Glomerular visceral epithelial cell (primary cell): ENCODE measurements at regions not wholly inside any gene's neighbourhood (a gene's known extent, or its start where the extent isn't known, plus 50 kb on each side); places are given as distances from the start of the nearest gene placed in this dataset.

Experiments
- DNase-seq: peaks from one replicate; pipeline ENCODE4 v3.0.0-alpha.2; 2016; ENCODE audit errors: extremely low spot score

DNA sequence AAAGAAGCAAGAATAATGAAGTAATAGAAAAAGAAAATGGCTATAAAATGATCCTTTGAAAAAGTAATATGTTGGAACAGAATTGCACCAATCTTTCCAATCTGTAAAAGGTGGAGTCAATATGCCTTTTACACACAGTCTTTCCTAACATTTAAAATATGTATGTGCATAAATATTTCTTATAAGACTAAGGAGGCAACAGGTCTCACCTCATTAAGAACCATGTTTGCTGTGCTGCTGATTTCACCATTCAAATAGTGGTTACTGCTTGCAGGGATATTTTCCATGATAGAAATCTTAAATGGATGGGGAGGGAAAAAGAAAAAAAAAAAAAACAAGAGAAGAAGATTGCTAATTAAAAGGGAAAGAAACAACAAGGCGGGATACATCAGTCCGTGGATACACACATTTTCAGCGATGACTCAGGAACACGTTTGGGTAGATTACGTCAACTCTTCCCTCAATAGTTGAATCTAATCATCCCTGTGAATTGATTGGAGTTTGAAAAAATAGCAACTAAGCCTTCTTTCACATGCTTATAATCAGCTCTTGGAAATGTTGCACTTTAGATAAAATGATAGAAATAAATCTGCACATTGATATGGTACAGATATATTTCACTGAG lies 2133.9 kb upstream of the CELF4 start:
- DNase-seq = no peak

DNA sequence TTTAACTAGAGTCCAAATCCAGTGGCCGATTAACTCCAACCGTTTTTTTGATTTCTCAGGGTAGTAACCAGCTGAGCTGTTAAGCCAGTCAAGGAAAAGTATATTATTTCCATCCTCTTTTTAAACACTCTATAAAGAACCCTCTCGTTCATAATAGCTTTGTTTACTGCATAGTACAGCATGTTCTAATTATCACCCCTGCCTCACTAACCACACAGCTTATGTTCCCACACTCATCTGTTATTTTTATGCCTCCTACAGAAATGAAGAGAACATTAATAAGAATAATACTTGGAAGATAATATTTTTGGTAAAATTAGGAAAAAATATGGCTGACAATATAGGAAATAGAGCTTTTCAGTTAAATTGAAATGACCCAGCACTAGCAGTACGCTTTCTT lies 2132.8 kb upstream of the CELF4 start:
- DNase-seq = no peak

DNA sequence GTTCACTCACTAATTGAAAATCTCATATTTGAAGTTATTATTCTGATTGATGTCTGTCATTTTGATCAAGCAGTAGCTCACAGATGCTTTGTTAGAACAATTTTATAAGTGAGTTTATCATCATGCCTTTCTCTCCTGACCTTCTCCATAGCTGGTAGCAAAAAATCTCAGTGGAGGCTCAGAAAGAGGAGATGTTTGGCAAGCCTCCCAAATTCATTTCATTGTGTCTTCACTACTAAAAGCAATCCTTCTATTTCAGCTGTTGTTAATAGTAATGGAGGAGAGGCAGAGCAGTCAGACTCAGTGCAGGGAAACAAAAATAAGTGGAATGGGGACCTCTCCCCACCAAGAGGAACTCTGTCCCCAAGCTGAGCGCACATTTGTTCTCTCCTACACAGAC lies 2127.8 kb upstream of the CELF4 start:
- no peak for DNase-seq

DNA sequence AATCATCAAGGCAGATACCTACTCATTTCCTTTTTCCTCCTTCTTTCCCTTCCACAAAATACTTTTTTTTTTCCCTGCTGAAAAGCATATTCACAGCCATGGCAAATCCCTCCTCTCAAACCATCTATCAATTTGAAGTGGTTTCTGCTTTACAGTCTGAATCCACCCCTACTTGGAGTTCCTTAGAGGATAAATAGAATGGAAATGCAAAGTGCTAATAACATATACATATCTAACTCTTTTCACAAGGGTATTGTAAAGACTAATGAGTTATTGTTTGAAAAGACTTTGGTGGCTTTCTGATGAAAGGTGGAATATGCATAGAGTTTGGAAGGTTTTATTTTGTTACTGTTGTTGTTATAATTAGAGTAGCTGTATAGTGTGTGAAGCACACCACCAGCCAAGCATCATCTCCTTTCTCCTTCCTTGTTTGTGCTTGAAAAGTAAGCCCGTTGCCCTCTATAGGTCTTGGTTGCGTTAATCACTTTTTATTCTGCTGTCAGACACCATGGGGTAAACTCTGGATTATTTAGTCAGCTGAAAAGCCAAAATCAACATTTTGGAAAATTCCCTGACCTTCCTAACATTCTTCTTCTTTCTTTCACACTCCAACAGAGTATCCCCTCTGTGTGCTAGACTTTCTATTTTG lies 2126.9 kb upstream of the CELF4 start:
- DNase-seq = no peak

DNA sequence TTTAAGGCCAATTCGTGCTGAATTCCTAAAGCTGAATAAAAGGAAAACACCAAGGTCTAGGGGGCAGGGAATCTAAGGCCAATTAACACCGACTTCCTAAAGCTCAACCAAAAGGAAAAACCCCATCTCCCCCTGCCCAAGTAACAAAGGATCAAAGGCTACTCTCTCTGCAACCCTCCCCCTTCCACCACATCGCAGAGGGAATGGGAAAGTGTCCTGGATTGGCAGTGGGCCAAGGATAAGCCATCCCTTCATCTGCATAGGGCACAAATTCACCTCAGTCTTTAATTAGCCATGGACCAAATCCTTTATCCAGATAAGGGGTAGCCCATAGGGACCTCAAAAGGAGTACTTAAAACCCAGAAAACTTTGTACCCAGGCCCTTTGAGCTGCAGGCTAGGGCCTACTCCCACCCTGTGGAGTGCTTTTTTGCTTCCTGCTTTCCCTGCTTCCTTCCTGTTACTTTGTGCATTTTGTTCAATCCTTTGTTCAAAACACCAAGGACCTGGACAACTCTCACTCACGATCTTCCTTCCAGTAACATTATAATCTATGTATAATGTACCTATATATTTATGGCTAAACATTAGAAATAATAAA lies 2119.8 kb upstream of the CELF4 start:
- DNase-seq = no peak

DNA sequence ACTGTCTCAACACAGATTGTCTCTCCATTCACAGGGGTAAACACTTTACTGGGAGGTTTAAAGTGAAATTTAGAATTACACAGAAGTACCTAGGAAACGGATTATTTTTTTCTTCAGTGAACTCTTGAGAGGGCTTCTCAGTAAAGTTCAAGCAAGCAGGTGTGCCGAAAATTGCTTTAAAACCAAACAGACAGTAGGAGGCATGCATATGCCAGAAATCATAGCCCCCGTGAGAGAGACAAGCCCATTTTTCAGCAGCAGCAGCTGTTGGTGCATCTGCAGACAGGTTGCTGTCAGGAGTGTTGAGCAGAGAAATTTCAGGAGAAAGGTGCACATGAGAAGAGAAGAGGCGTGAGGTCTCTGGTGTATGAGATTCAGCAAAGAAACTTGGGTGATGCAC lies 2115.5 kb upstream of the CELF4 start:
- no peak for DNase-seq

DNA sequence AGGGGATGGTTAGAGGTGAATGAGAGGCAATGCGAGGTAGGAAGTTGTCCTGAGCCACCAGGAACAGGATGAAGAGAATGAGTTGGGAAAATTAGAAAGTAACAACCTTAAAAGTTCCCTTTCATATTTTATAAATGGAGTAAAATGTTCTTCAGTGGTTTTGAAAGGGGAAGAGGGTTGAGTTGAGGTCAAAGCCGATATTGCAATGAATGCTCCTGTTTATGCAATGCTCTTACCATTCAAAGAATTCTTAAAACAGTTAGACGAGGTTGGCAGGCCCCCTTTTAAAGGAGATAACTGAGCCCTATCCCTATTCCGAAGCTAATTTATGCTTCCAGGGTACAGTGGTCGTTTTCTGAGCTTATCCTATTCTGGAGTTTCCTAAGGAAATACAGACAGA lies 2110.3 kb upstream of the CELF4 start:
- no peak for DNase-seq

DNA sequence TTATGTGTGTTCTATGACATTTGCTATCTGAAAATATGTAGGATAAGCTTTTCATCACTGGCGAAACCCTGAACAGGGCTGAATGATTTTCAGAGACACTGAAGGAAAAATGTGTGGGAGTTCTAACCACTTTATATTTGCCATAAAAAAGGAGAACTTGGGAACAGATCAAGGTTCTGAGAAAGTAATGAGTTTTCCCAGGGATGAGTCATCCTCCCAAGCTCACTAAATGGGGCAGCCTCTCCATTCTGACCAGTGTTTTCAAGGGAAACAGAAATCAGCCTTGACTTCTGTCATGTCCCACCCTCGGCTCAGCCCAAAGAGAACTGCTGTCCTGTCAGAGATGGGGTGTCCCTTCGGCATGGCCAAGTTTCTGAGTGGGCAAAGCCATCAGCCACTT lies 2109.8 kb upstream of the CELF4 start:
- peak; percentile 12 for DNase-seq

DNA sequence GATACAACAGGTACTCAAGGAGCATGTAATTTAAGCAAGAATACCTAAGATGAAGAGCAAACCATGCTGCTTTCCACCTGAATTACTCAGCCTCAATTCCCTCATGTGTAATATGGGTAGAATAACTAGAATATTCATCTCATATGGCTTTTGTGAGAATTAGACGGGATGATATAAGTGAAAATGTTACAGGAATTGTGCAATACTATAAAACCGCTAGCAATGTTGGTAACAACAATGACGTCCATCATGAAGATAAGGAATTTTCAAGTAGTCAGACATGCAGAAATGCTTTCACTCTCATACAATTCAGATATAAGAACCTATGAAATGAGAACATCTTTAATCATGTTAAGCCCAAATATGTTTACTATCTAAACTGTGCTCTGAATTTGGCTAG lies 2106.6 kb upstream of the CELF4 start:
- DNase-seq = no peak

DNA sequence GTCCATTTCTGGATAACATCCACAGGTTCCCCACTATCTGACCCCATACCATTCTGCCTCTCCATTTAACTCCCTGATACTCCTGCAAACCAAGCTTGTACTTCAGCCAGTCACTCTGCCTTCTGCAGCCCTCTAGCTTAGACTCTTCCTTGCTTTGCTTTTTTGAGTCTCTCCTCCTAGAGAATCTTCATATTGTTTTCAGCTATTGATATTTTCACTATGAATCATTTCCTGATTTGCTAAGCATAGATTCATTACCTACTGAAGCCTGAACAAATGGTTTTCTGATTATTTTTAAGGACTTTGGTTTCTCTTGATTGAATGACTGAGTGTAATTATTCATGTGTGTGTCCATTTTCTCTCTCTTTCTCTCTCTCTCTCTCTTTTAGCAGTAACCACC lies 2102.3 kb upstream of the CELF4 start:
- DNase-seq = no peak

DNA sequence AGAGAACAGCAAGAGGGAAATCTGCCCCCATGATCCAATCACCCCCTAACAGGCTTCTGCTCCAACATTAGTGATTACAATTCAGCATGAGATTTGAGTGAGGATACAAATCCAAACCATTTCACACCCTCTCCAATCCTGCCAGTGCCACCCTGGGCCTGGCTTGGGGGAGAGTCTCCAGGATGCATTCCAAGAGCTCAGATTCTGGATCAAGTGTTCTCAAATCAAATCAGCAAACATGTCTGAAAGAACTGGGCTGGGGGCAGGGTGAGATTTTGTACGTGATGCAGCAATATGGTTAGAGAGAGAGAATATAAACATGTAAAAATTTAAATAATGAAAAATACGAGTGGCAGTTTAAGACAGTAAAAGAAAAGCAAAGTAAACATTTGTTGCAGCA lies 2100.9 kb upstream of the CELF4 start:
- DNase-seq = no peak

DNA sequence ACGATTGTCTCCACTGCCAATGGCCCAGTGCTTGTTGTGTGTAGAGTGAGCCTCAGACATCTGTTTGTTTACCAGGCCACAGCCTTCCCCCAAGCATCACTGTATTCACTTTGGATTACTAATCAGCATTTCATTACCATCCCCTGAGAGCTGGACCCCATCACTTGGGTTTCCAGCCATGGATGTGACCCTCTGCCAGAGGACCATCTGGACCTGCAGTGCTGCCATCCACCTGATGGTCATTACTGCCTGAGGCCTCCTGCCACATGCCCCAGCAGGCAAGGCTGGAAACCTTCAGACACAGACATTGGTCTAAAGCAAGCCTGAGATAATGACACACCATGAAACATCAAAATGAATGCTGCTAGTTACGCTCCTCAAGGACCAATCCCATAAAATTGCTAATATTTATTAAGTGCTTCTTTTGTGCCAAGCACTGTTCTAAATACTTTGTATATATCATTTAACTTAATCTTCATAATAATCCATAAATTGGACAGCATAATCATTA lies 2096.3 kb upstream of the CELF4 start:
- DNase-seq = no peak

DNA sequence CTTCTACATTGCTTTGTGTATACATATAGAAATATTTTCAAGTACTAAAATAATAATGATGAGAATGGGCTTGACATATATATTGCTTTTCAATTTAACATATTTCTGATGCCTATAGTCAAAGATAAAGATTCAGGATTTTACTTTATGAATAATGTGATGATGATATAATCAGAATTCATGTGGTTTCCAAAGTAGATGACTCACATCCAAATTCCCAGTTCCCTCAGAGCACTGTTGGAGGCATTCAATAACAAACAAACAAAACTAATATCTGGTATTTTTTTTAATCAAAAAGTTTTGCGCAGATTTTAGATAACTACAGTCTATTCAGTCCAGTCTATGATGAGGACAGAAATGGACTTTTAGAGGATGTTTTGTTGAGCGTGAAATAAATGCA lies 2094.5 kb upstream of the CELF4 start:
- no peak for DNase-seq

DNA sequence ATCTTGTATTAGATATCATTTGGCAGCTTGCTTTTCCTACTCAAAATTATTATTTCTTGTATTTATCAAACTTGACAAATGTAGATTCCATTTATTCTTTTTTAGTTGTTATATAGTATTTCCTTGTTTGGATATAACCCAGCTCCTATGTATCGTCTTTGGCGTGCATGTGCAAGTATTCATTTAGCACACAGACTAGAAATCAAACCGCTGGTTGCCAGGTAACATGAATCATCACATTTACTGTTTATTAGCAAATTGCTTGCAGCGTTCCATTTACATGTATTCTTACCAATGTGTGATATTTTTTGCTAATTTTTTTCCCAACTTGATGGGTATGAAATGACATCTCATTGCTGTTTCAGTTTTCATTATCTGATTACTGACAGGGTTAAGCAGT lies 2089.7 kb upstream of the CELF4 start:
- DNase-seq = no peak

DNA sequence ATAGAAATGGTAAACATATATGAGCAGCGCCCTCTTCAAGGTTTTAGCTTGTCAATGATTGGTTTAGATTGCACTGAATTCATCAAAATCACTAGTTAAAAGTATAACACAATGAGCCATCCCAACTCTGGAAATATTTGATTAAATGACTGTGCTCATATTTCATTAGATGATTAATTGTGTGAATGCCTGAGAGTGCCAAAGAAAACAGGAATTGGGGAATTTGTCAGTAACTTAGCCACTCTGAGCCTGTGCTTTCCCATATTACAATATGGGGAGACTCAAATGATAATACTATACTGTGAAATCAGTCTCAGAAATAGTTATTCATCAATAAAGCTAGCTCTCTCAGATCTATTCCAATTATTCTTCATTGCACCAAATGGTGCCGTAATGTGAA lies 2087.6 kb upstream of the CELF4 start:
- no peak for DNase-seq

DNA sequence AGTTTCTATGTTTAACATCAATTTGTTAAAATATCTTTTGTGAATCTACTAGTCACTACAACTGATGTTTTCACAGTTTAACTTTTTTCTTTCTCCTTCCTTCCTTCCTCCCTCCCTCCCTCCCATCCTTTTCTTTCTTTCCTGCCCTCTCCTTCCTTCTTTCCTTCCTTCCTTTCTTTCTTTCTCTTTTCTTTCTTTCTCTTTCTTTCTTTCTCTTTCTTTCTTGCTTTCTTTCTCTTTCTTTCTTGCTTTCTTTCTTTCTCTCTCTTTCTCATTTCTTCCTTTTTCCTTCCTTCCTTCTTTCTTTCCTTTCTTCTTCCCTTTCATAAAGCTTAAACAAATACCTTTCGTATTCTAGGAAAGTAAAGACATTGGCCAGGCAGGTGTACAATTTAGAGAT lies 2083.0 kb upstream of the CELF4 start:
- DNase-seq = no peak

DNA sequence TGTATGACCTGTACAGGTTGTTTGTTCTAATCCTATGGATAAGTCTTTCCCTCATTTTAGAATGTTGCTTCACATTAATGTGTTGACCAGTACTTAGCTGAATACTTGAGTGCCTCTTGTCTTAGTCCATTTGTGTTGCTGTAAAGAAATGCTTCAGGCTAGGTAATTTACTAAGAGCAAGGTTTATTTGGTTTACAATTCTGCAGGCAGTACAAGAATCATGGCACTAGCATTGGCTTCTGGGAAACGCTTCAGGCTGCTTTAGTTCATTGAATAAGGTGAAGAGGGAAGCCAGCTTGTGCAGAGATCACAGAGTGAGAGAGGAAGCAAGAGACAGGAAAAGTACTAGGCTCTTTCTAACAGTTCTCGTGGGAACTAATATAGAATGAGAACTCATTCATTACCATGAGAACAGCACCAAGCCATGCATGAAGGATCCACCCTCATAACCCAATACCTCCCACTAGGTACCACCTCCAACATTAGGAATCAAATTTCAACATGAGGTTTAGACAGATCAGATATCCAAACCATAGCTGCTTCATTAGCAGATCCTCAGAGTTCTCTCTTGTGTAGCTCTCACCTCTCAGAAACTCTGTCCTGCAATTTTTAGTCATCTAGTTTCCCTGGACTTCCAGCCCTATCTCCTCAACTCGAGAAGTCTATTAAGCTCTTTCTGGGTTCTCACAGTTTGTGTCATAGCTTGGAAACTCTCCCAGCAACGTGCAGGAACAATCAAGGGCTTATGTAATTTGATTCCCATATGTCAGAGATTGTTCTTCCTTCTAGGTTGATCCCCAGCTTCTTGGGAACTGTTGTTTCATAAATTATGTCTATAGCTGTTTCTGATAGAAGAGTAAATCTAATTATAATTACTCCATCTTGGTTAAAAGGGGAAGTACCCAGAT lies 2082.3 kb upstream of the CELF4 start:
- DNase-seq = peak; percentile 42

DNA sequence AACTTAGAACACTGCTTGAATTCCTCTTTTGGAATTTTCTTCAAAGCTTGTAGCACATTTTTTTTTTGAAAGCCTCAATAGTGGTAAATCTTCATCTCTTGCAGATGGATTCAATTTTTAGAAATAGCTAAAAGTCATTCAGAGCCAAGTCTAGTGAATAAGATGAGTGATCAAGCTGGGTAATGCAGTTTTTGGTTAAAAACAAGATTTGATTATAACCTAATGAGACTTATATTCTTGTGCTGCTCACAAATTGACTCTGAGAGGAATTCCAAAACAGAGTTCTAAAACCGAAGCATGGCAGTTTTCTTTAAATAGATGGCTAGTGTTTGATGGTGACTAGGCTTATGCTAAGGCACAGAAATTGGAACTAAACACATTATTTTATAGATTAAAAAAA lies 2072.6 kb upstream of the CELF4 start:
- DNase-seq = no peak

DNA sequence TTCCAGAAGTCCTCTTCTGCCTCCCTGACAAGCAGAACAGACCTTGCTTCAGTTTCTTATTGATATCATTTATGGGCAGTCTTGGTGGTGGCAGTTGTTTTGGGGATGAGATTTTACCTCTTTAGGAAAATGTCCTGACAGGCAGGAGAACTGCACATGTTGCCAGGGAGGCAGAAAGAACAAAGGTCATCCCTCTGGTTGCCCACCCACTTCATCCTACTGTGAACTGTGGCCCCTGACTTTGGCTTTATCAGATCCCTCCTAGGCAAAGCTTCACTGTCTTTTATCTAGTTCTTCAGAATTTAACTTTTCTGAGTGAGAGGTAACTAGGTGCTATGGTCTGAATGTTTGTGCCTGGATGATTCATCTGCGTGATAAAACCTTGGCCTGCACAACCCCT lies 2071.3 kb upstream of the CELF4 start:
- no peak for DNase-seq

DNA sequence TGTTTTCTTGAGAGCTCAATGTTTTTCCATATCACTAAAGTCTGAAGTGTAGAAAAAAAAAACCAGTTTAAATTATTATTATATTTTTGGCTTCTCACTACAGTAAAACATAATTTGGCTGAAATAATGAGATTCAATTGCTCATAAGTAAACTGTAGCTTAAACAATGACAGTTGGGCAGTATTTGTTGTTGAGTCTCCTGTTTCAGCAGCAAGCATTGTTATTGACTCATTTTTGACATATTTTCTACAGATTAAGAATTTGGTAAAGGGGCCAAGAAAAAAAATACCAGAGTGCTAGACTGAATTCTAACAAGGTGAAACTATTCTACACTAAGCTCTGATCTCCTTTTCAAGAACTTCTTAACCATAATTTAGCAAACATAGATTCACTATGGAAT lies 2070.4 kb upstream of the CELF4 start:
- DNase-seq = no peak

DNA sequence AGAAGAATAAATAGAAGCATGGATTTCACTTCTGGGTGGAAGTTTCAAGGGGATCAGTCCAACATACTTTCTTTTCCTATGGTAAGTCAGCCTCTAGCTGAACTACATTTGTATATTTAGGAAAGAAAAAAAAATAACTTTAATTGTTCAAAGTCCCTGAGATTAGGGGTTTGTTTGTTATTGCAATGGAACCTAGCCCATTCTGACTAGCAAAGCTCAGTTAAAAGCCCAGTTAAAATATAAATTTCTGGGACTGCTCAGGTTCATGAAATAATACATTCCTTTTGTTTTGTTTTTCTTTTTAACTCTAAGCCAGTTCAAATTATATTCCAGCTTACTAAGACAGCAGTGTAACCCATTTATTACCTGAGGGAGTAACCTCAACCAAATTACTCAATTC lies 2069.6 kb upstream of the CELF4 start:
- no peak for DNase-seq

DNA sequence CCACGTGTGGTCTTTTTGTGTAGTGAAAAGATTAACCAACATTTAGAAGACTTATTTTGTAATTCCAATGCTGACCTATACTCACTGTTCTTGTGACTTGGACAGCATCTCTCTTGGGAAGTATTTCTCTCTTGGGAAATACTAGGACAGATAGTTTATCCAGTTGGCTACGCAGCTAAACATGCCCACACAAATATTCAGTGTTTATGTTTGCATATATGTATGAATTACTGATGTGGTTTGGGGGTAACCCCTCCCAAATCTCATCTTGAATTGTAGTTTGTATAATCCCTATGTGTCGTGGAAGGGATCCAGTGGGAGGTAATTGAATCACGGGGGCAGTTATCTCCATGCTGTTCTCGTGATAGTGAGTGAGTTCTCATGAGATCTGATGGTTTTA lies 2062.3 kb upstream of the CELF4 start:
- no peak for DNase-seq
